HCT116 (cell line): ENCODE measurements at regions not wholly inside any gene's neighbourhood (a gene's known extent, or its start where the extent isn't known, plus 50 kb on each side); places are given as distances from the start of the nearest gene placed in this dataset.

Experiments used
- EZH2phosphoT487 ChIP-seq: fragments of 200-600 bp; IDR thresholded peaks from 2 replicates; pipeline ENCODE4 v1.6.1; 2018; ENCODE audit warnings: antibody characterized with exemption, borderline replicate concordance
- JUND ChIP-seq: IDR thresholded peaks from 2 replicates; pipeline ENCODE4 v1.6.1; 2012
- POLR2A ChIP-seq: IDR thresholded peaks from 2 replicates; pipeline ENCODE4 v1.7.0; 2011; ENCODE audit warnings: borderline replicate concordance; ENCODE audit not compliant: insufficient read depth, insufficient read length; ENCODE audit errors: extremely low read depth
- POLR2AphosphoS5 ChIP-seq: IDR thresholded peaks from 2 replicates; pipeline ENCODE4 v1.6.1; 2011; ENCODE audit warnings: mild to moderate bottlenecking, low read depth, low read length, moderate library complexity
- RAD21 ChIP-seq: IDR thresholded peaks from 2 replicates; pipeline ENCODE4 v1.6.1; 2012; ENCODE audit warnings: low read depth, mild to moderate bottlenecking
- TF ChIP-seq, protein P1 (sequence below), 3 experiments: fragments of 200-600 bp in 1 of 3; sonication (generic) in 1 of 3; IDR thresholded peaks in 2 of 3; conservative IDR thresholded peaks in 1 of 3; 2 replicates each; pipeline ENCODE4 v1.5.1; 2012 to 2017; ENCODE audit warnings: low read depth in 2 of 3, low read length in 2 of 3, antibody characterized with exemption in 1 of 3, borderline replicate concordance in 1 of 3, control low read depth in 1 of 3, mild to moderate bottlenecking in 1 of 3, mixed read lengths in 1 of 3, mixed run types in 1 of 3, moderate library complexity in 1 of 3; ENCODE audit not compliant: insufficient read depth in 1 of 3

GRCh38 chr4:83785891-83786290 is 250.0 kb downstream of the GPAT3 start:
- TF ChIP-seq, protein P1, sequence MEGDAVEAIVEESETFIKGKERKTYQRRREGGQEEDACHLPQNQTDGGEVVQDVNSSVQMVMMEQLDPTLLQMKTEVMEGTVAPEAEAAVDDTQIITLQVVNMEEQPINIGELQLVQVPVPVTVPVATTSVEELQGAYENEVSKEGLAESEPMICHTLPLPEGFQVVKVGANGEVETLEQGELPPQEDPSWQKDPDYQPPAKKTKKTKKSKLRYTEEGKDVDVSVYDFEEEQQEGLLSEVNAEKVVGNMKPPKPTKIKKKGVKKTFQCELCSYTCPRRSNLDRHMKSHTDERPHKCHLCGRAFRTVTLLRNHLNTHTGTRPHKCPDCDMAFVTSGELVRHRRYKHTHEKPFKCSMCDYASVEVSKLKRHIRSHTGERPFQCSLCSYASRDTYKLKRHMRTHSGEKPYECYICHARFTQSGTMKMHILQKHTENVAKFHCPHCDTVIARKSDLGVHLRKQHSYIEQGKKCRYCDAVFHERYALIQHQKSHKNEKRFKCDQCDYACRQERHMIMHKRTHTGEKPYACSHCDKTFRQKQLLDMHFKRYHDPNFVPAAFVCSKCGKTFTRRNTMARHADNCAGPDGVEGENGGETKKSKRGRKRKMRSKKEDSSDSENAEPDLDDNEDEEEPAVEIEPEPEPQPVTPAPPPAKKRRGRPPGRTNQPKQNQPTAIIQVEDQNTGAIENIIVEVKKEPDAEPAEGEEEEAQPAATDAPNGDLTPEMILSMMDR (IDR thresholded peaks at IDR 0.05 in 2 of 3, conservative IDR thresholded peaks at IDR 0.05 in 1 of 3; ENCODE audit: borderline replicate concordance in 1 of 3, insufficient read depth in 1 of 3, low read depth in 2 of 3, low read length in 2 of 3): no peak
- TF ChIP-seq POLR2A (no peak), JUND (no peak), EZH2phosphoT487 (no peak), POLR2AphosphoS5 (no peak), RAD21 (no peak)
